ENCODE measurements at regions not wholly inside any gene's neighbourhood (a gene's known extent, or its start where the extent isn't known, plus 50 kb on each side); places are given as distances from the start of the nearest gene placed in this dataset.

- Histone ChIP-seq H3K79me2 (ENCODE audit: control insufficient read depth, insufficient read depth, low read length) (no peaks in the 10 kb centered on the region), H3K4me2 (replicated peaks; ENCODE audit: low read depth, low read length, poor library complexity, severe bottlenecking) (no peak overlapping the region), H3K4me1 (ENCODE audit: control insufficient read depth in 2 of 2, insufficient read depth in 2 of 2, low read length in 2 of 2) (no peaks in the 10 kb centered on the region), H3K27ac (ENCODE audit: low read length in 2 of 2) (no peak overlapping the region), H3K36me3 (replicated peaks in 1 of 2; ENCODE audit: control extremely low read depth in 1 of 2, control insufficient read depth in 1 of 2, extremely low read depth in 1 of 2, insufficient read depth in 2 of 2, low read length in 1 of 2) (no peaks in the 10 kb centered on the region), H3K27me3 (replicated peaks in 1 of 4; ENCODE audit: control extremely low read depth in 1 of 4, control insufficient read depth in 3 of 4, insufficient read depth in 4 of 4, low read length in 3 of 4) (peaks cover 0 to 4% (median 0%) of the 10 kb centered on the region in 4 experiments), H4K20me1 (ENCODE audit: control insufficient read depth, insufficient read depth, low read length, poor library complexity, severe bottlenecking) (no peaks in the 10 kb centered on the region), H3K4me3 (ENCODE audit: control extremely low read depth in 1 of 5, extremely low read depth in 1 of 5, insufficient read depth in 1 of 5, low read depth in 2 of 5, low read length in 4 of 5) (no peak overlapping the region), H3K9me3 (ENCODE audit: control extremely low read depth in 1 of 3, control insufficient read depth in 2 of 3, insufficient read depth in 1 of 3, low read length in 2 of 3) (peaks cover 0 to 6% (median 0%) of the 10 kb centered on the region in 3 donors), H3K9ac (ENCODE audit: low read length) (no peak overlapping the region), H2AFZ (ENCODE audit: insufficient read depth, low read depth, low read length, poor library complexity, severe bottlenecking) (no peak overlapping the region)
- DNase-seq (no peak), ATAC-seq (ENCODE audit: low read depth) (no peak)
- no peak overlapping the region for H3K4me3 Mint-ChIP-seq
- H3K9me3 Mint-ChIP-seq (ENCODE audit: insufficient read depth) = peaks cover 4% of the 10 kb centered on the region
- POLR2A ChIA-PET = no interaction called here
- WGBS (ENCODE audit: insufficient coverage) = 94% methylated on average over 4 of the region's 5 CpGs
- no peak for TF ChIP-seq EZH2 (IDR thresholded peaks at IDR 0.05; ENCODE audit: borderline replicate concordance, insufficient read depth, low read depth, low read length, poor library complexity, severe bottlenecking)
- no peak for TF ChIP-seq CTCF (IDR thresholded peaks at IDR 0.05)
- no peaks in the 10 kb centered on the region for H3K4me1 Mint-ChIP-seq
- intact Hi-C loops (cut with micrococcal nuclease) = no loop called here
- H3K27ac Mint-ChIP-seq = no peak overlapping the region
- CTCF ChIA-PET = no interaction called here
- H3K27me3 Mint-ChIP-seq = no peaks in the 10 kb centered on the region
Observed at GRCh38 chr4:169934794-169935429, 91.3 kb downstream of the MFAP3L start.

DNA sequence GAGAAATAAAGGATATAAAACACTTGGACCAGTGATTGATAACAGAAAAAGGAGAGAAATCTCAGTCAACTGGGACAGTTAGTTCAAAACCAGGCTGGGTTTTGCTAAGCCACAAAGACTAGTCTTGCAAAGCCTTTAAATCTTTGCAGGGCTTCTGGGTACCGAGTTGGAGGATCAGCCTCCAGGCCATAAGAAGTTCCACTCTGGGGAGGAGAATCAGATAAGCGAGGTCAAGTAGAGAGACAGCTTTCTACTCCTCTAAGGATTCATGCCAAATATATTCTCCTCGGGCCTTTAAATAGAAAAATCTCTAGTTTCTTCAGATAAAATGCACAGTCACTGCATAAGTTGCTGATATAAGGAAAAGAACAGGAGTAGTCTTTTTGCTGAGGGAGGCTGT lies 92.7 kb downstream of the MFAP3L start:
- CTCF ChIA-PET = no interaction called here
- Mint-ChIP-seq H3K4me3 (no peak overlapping the region), H3K27ac (no peak overlapping the region), H3K27me3 (peaks cover 4% of the 10 kb centered on the region), H3K4me1 (no peaks in the 10 kb centered on the region), H3K9me3 (ENCODE audit: insufficient read depth) (peaks cover 4% of the 10 kb centered on the region)
- no peak for DNase-seq
- peaks cover 0 to 3% (median 0%) of the 10 kb centered on the region in 3 donors for H3K9me3 ChIP-seq (ENCODE audit: control extremely low read depth in 1 of 3, control insufficient read depth in 2 of 3, insufficient read depth in 1 of 3, low read length in 2 of 3)
- no peaks in the 10 kb centered on the region for H3K4me1 ChIP-seq (ENCODE audit: control insufficient read depth in 2 of 2, insufficient read depth in 2 of 2, low read length in 2 of 2)
- no peak for TF ChIP-seq EZH2 (IDR thresholded peaks at IDR 0.05; ENCODE audit: borderline replicate concordance, insufficient read depth, low read depth, low read length, poor library complexity, severe bottlenecking)
- no peak for TF ChIP-seq CTCF (IDR thresholded peaks at IDR 0.05)
- H3K27me3 ChIP-seq (replicated peaks in 1 of 4; ENCODE audit: control extremely low read depth in 1 of 4, control insufficient read depth in 3 of 4, insufficient read depth in 4 of 4, low read length in 3 of 4) = peaks cover 0 to 5% (median 0%) of the 10 kb centered on the region in 4 experiments
- H3K36me3 ChIP-seq (replicated peaks in 1 of 2; ENCODE audit: control extremely low read depth in 1 of 2, control insufficient read depth in 1 of 2, extremely low read depth in 1 of 2, insufficient read depth in 2 of 2, low read length in 1 of 2) = no peaks in the 10 kb centered on the region
- H3K79me2 ChIP-seq (ENCODE audit: control insufficient read depth, insufficient read depth, low read length) = no peaks in the 10 kb centered on the region
- no peak overlapping the region for H3K27ac ChIP-seq (ENCODE audit: low read length in 2 of 2)
- H4K20me1 ChIP-seq (ENCODE audit: control insufficient read depth, insufficient read depth, low read length, poor library complexity, severe bottlenecking) = no peaks in the 10 kb centered on the region
- intact Hi-C loops (cut with micrococcal nuclease) = no loop called here
- ATAC-seq (ENCODE audit: low read depth) = no peak
- no peak overlapping the region for H3K4me3 ChIP-seq (ENCODE audit: control extremely low read depth in 1 of 5, extremely low read depth in 1 of 5, insufficient read depth in 1 of 5, low read depth in 2 of 5, low read length in 4 of 5)
- no peak overlapping the region for H2AFZ ChIP-seq (ENCODE audit: insufficient read depth, low read depth, low read length, poor library complexity, severe bottlenecking)
- H3K9ac ChIP-seq (ENCODE audit: low read length) = no peak overlapping the region
- POLR2A ChIA-PET = no interaction called here
- 80% methylated on average over 1 of the region's 3 CpGs for WGBS (ENCODE audit: insufficient coverage)
- no peak overlapping the region for H3K4me2 ChIP-seq (replicated peaks; ENCODE audit: low read depth, low read length, poor library complexity, severe bottlenecking)
